ENCODE measurements at regions not wholly inside any gene's neighbourhood (a gene's known extent, or its start where the extent isn't known, plus 50 kb on each side); places are given as distances from the start of the nearest gene placed in this dataset.

- Histone ChIP-seq H3K36me3 (ENCODE audit: control insufficient read depth in 2 of 2, extremely low read depth in 1 of 2, insufficient read depth in 2 of 2, low read length in 2 of 2) (no peaks in the 10 kb centered on the region), H3K4me3 (replicated peaks in 1 of 3; ENCODE audit: insufficient read depth in 1 of 3, low read depth in 1 of 3, low read length in 3 of 3) (peak overlapping the region; percentile 74 to 96 (median 87)), H3K27me3 (ENCODE audit: control insufficient read depth in 2 of 2, insufficient read depth in 2 of 2, low read length in 2 of 2) (no peaks in the 10 kb centered on the region), H3K27ac (ENCODE audit: insufficient read depth, low read depth, low read length) (no peak overlapping the region), H3K9me3 (replicated peaks; ENCODE audit: control insufficient read depth, insufficient read depth, low read length) (no peaks in the 10 kb centered on the region), H3K4me2 (ENCODE audit: insufficient read depth, low read length) (peak overlapping the region; percentile 97), H2AFZ (ENCODE audit: low read depth, low read length) (peak overlapping the region; percentile 98), H3K9me1 (replicated peaks; ENCODE audit: control insufficient read depth, extremely low read depth, insufficient read depth, low read length) (no peaks in the 10 kb centered on the region), H3K4me1 (ENCODE audit: control insufficient read depth, extremely low read depth, insufficient read depth, low read length) (peaks cover 21% of the 10 kb centered on the region), H3K9ac (replicated peaks; ENCODE audit: extremely low read depth, insufficient read depth, low read length) (peak overlapping the region; percentile 83), H4K20me1 (replicated peaks; ENCODE audit: control insufficient read depth, extremely low read depth, insufficient read depth, low read length) (no peaks in the 10 kb centered on the region), H3K79me2 (ENCODE audit: control insufficient read depth, insufficient read depth, low read length) (peaks cover 2% of the 10 kb centered on the region)
- BruUV-seq (replicated peaks), result no TSS peak
- dilution Hi-C loops (cut with MboI; ENCODE audit: extremely low pct_ligation_motif_present, low sequenced_read_pairs) (no loop called here), intact Hi-C loops (cut with micrococcal nuclease) (no loop called here)
- peak; percentile 12 for FAIRE-seq
- no peak for TF ChIP-seq POLR2A (IDR thresholded peaks at IDR 0.05; ENCODE audit: low read depth, low read length)
- no peak for TF ChIP-seq POLR2AphosphoS5 (IDR thresholded peaks at IDR 0.05; ENCODE audit: insufficient read depth, low read depth, low read length)
- TF ChIP-seq JUN (IDR thresholded peaks at IDR 0.05; ENCODE audit: borderline replicate concordance, insufficient read depth, insufficient read length, low read depth), result no peak
- no peak for TF ChIP-seq MAX (IDR thresholded peaks at IDR 0.05; ENCODE audit: insufficient read depth, insufficient read length)
- TF ChIP-seq MYC (IDR thresholded peaks at IDR 0.05; ENCODE audit: low read depth, low read length), result no peak
- TF ChIP-seq FOS (IDR thresholded peaks at IDR 0.05; ENCODE audit: borderline replicate concordance, insufficient read depth, low read length), result no peak
- no peak for TF ChIP-seq EZH2 (IDR thresholded peaks at IDR 0.05; ENCODE audit: borderline replicate concordance, low read depth, low read length, severe bottlenecking)
- no peak for TF ChIP-seq CTCF (IDR thresholded peaks at IDR 0.05; ENCODE audit: extremely low read depth in 1 of 2, insufficient read depth in 1 of 2, low read depth in 1 of 2, low read length in 2 of 2)
- no peak for TF ChIP-seq GATA2 (IDR thresholded peaks at IDR 0.05; ENCODE audit: insufficient read depth, insufficient read length, low read depth, low read length)
- peak; percentile 23 for DNase-seq (ENCODE audit: low read depth, low spot score)
- CTCF ChIA-PET, result interaction anchor here (0.8 to 7.6 kb wide), 15 partner anchors 7 to 163 kb away, joined by 3 to 86 read pairs (median 3); partner anchors contain the start of gene SERTAD2
- POLR2A ChIA-PET, result interaction anchor here (0.6 to 3.7 kb wide), 7 partner anchors 18 to 643 kb away, joined by 3 to 62 read pairs (median 3); partner anchors contain the start of gene SERTAD2
Observed at GRCh38 chr2:64749446-64749845, 95.7 kb upstream of the SERTAD2 start.

Measured in endothelial cell of umbilical vein (primary cell).